Astrocyte (in vitro differentiated cells and primary cell): ENCODE measurements at regions not wholly inside any gene's neighbourhood (a gene's known extent, or its start where the extent isn't known, plus 50 kb on each side); places are given as distances from the start of the nearest gene placed in this dataset.
A peak's percentile ranks its signal among the peaks of the same experiment; 100 is the strongest.

Source experiments
- DNase-seq: peaks from one replicate; pipeline ENCODE4 v3.0.0-alpha.2; 2010; ENCODE audit warnings: low read depth
- FAIRE-seq: peaks from 2 replicates; lab custom pipeline; 2011; peaks lifted over from hg19 to GRCh38; lab: Jason Lieb, UNC
- H2AFZ ChIP-seq: 2 replicates; pipeline ENCODE4 v1.6.0; 2012; ENCODE audit warnings: low read depth, low read length, inconsistent platforms
- H3K27ac ChIP-seq: 2 replicates; pipeline ENCODE4 v1.5.1; 2011; ENCODE audit warnings: low read depth, low read length, inconsistent platforms
- H3K27me3 ChIP-seq: 2 replicates; pipeline ENCODE4 v1.6.0; 2011; ENCODE audit warnings: low read length, inconsistent platforms; ENCODE audit not compliant: insufficient read depth
- H3K36me3 ChIP-seq: 2 replicates; pipeline ENCODE4 v1.5.1; 2011; ENCODE audit warnings: low read length, inconsistent platforms; ENCODE audit not compliant: insufficient read depth
- H3K4me1 ChIP-seq: 2 replicates; pipeline ENCODE4 v1.5.1; 2011; ENCODE audit warnings: low read length, inconsistent platforms; ENCODE audit not compliant: insufficient read depth
- H3K4me2 ChIP-seq: 2 replicates; pipeline ENCODE4 v1.6.0; 2012; ENCODE audit warnings: low read length, inconsistent platforms
- H3K4me3 ChIP-seq: 2 replicates; pipeline ENCODE4 v1.5.1; 2011; ENCODE audit warnings: low read depth, mild to moderate bottlenecking, low read length, inconsistent platforms; ENCODE audit not compliant: insufficient read depth
- H3K79me2 ChIP-seq: 2 replicates; pipeline ENCODE4 v1.6.0; 2012; ENCODE audit warnings: mild to moderate bottlenecking, low read length, inconsistent platforms; ENCODE audit not compliant: insufficient read depth
- H3K9ac ChIP-seq: 2 replicates; pipeline ENCODE4 v1.6.0; 2012; ENCODE audit warnings: mild to moderate bottlenecking, low read length, inconsistent platforms
- H3K9me3 ChIP-seq: 2 replicates; pipeline ENCODE4 v1.5.1; 2012; ENCODE audit warnings: low read depth, mild to moderate bottlenecking, low read length, inconsistent platforms; ENCODE audit not compliant: insufficient read depth
- H4K20me1 ChIP-seq: 2 replicates; pipeline ENCODE4 v1.6.0; 2012; ENCODE audit warnings: low read length, inconsistent platforms; ENCODE audit not compliant: insufficient read depth
- H3K27ac Mint-ChIP-seq: one replicate; pipeline ENCODE4 v1.8.0; 2021; ENCODE audit warnings: mild to moderate bottlenecking, mixed read lengths; ENCODE audit not compliant: unreplicated experiment
- H3K27me3 Mint-ChIP-seq: one replicate; pipeline ENCODE4 v1.8.0; 2021; ENCODE audit warnings: low read depth, mixed read lengths; ENCODE audit not compliant: unreplicated experiment
- H3K36me3 Mint-ChIP-seq: one replicate; pipeline ENCODE4 v1.8.0; 2021; ENCODE audit warnings: low read depth, mixed read lengths; ENCODE audit not compliant: unreplicated experiment
- H3K4me1 Mint-ChIP-seq: one replicate; pipeline ENCODE4 v1.8.0; 2021; ENCODE audit warnings: low read depth, mixed read lengths; ENCODE audit not compliant: unreplicated experiment
- H3K4me3 Mint-ChIP-seq: one replicate; pipeline ENCODE4 v1.8.0; 2021; ENCODE audit warnings: mild to moderate bottlenecking, moderate library complexity, mixed read lengths; ENCODE audit not compliant: unreplicated experiment
- H3K9me3 Mint-ChIP-seq: one replicate; pipeline ENCODE4 v1.8.0; 2021; ENCODE audit warnings: mild to moderate bottlenecking, mixed read lengths; ENCODE audit not compliant: unreplicated experiment
- EZH2 ChIP-seq: IDR thresholded peaks from 2 replicates; pipeline ENCODE4 v1.6.1; 2012; ENCODE audit warnings: mild to moderate bottlenecking, low read length, inconsistent platforms; ENCODE audit not compliant: insufficient read depth
- TF ChIP-seq, protein P1 (sequence below): IDR thresholded peaks from 2 replicates; pipeline ENCODE4 v1.5.1; 2011; ENCODE audit warnings: low read depth, mild to moderate bottlenecking, inconsistent platforms, low read length, moderate library complexity; ENCODE audit not compliant: insufficient read depth

DNA sequence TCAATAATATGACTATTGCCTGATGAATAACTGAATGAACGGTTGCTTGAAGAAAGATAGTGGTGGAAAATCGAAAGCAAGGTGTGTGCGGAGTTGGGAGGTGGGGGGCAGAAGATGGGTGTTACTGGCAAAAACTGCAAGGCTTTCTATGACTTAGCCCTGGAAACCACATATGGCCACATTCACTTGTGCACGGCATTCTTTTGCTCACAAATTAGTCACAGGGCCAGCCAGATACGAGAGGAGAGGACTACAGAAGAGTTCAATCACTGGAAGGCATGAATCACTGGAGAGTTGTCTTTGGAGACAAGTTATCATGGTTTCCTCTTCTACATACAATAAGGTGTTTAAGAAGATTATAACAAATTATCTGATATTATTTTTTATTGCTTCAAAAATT lies 626.5 kb upstream of the CPEB2 start:
- Histone ChIP-seq H3K4me2 (no peak overlapping the region), H2AFZ (no peak overlapping the region), H3K9me3 (no peaks in the 10 kb centered on the region), H4K20me1 (no peaks in the 10 kb centered on the region), H3K79me2 (no peaks in the 10 kb centered on the region), H3K27ac (no peak overlapping the region), H3K36me3 (no peaks in the 10 kb centered on the region), H3K27me3 (no peaks in the 10 kb centered on the region), H3K4me3 (no peak overlapping the region), H3K4me1 (no peaks in the 10 kb centered on the region), H3K9ac (no peak overlapping the region)
- DNase-seq: peak; percentile 20
- Mint-ChIP-seq H3K9me3 (peaks cover 2% of the 10 kb centered on the region), H3K27ac (no peak overlapping the region), H3K27me3 (no peaks in the 10 kb centered on the region), H3K36me3 (no peaks in the 10 kb centered on the region), H3K4me1 (peaks cover 6% of the 10 kb centered on the region), H3K4me3 (no peak overlapping the region)
- TF ChIP-seq, protein P1, sequence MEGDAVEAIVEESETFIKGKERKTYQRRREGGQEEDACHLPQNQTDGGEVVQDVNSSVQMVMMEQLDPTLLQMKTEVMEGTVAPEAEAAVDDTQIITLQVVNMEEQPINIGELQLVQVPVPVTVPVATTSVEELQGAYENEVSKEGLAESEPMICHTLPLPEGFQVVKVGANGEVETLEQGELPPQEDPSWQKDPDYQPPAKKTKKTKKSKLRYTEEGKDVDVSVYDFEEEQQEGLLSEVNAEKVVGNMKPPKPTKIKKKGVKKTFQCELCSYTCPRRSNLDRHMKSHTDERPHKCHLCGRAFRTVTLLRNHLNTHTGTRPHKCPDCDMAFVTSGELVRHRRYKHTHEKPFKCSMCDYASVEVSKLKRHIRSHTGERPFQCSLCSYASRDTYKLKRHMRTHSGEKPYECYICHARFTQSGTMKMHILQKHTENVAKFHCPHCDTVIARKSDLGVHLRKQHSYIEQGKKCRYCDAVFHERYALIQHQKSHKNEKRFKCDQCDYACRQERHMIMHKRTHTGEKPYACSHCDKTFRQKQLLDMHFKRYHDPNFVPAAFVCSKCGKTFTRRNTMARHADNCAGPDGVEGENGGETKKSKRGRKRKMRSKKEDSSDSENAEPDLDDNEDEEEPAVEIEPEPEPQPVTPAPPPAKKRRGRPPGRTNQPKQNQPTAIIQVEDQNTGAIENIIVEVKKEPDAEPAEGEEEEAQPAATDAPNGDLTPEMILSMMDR: no peak
- no peak for TF ChIP-seq EZH2
- no peak for FAIRE-seq

DNA sequence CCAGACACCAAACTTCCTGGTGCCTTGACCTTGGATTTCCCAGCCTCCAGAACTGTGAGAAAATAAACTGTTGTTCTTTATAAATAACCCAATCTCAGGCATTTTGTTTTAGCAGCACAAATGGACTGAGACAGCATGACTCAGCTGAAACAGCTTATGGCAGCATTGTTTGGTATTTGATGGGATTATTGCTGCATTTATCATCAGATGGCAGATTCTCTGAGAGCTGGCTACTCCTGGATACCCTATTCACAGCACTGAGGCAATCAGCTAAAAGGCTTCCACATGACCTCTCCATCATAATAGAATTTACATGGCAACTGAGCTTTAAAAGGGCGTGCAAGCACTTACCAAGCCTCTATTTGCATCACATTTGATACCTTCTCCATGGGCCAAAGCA lies 623.1 kb upstream of the CPEB2 start:
- no peaks in the 10 kb centered on the region for H4K20me1 ChIP-seq
- H3K9ac ChIP-seq: no peak overlapping the region
- no peaks in the 10 kb centered on the region for H3K36me3 ChIP-seq
- no peak overlapping the region for H2AFZ ChIP-seq
- no peak overlapping the region for H3K4me2 ChIP-seq
- no peaks in the 10 kb centered on the region for H3K27me3 Mint-ChIP-seq
- peaks cover 6% of the 10 kb centered on the region for H3K4me1 Mint-ChIP-seq
- DNase-seq: no peak
- FAIRE-seq: no peak
- H3K27ac Mint-ChIP-seq: no peak overlapping the region
- no peaks in the 10 kb centered on the region for H3K36me3 Mint-ChIP-seq
- TF ChIP-seq, protein P1: no peak
- TF ChIP-seq EZH2: no peak
- no peaks in the 10 kb centered on the region for H3K9me3 ChIP-seq
- peaks cover 2% of the 10 kb centered on the region for H3K9me3 Mint-ChIP-seq
- no peak overlapping the region for H3K4me3 ChIP-seq
- H3K79me2 ChIP-seq: no peaks in the 10 kb centered on the region
- H3K4me1 ChIP-seq: no peaks in the 10 kb centered on the region
- H3K27me3 ChIP-seq: no peaks in the 10 kb centered on the region
- no peak overlapping the region for H3K27ac ChIP-seq
- H3K4me3 Mint-ChIP-seq: no peak overlapping the region

DNA sequence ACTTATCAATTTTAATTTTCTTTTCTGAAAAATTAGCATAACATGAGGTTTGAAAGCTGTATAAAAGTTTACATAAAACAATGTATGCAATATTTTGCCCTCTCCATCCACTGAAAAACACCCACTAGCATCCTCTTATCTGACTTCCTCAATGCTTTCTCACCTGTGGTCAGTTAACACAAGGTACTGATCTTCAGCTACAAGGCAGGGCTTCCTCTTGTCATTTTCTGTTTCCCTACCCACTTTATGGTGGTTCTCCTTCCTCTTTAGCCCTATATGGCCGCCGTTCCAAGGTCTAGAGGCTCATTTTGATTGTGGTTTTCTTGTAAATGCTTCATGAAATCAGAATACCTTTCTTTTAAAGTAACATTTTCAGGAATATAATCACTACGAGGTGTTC lies 618.6 kb upstream of the CPEB2 start:
- FAIRE-seq (no peak), DNase-seq (no peak)
- H3K4me3 Mint-ChIP-seq: no peak overlapping the region
- H3K36me3 Mint-ChIP-seq: no peaks in the 10 kb centered on the region
- H3K27me3 Mint-ChIP-seq: peaks cover 7% of the 10 kb centered on the region
- H3K4me1 Mint-ChIP-seq: no peaks in the 10 kb centered on the region
- H3K9ac ChIP-seq: no peak overlapping the region
- no peaks in the 10 kb centered on the region for H3K36me3 ChIP-seq
- H3K27me3 ChIP-seq: no peaks in the 10 kb centered on the region
- H3K4me1 ChIP-seq: no peaks in the 10 kb centered on the region
- no peak overlapping the region for H3K4me2 ChIP-seq
- TF ChIP-seq EZH2: no peak
- TF ChIP-seq, protein P1: no peak
- no peak overlapping the region for H2AFZ ChIP-seq
- H4K20me1 ChIP-seq: no peaks in the 10 kb centered on the region
- no peak overlapping the region for H3K27ac ChIP-seq
- no peak overlapping the region for H3K4me3 ChIP-seq
- H3K27ac Mint-ChIP-seq: no peak overlapping the region
- H3K9me3 ChIP-seq: no peaks in the 10 kb centered on the region
- H3K79me2 ChIP-seq: no peaks in the 10 kb centered on the region
- H3K9me3 Mint-ChIP-seq: peaks cover 2% of the 10 kb centered on the region
